Kidney (tissue), 13 donors: ENCODE measurements at regions not wholly inside any gene's neighbourhood (a gene's known extent, or its start where the extent isn't known, plus 50 kb on each side); places are given as distances from the start of the nearest gene placed in this dataset.

ENCODE experiments used
- DNase-seq, 5 donors: peaks; one replicate each; pipeline ENCODE4 v3.0.0-alpha.2; 2013 to 2020
- FAIRE-seq: peaks from 2 replicates; lab custom pipeline; 2012; peaks lifted over from hg19 to GRCh38; lab: Jason Lieb, UNC
- H3K27ac ChIP-seq, 2 donors: one replicate each; pipeline ENCODE4 v1.7.0; 2013; ENCODE audit warnings: low read depth in 2 of 2, low read length in 2 of 2, inconsistent platforms in 1 of 2
- H3K27me3 ChIP-seq: one replicate; pipeline ENCODE4 v1.7.1; 2013; ENCODE audit warnings: low read length, inconsistent platforms; ENCODE audit not compliant: control insufficient read depth, insufficient read depth
- H3K36me3 ChIP-seq, 3 donors: one replicate each; pipeline versions ENCODE4 v1.7.0 to v1.7.1; 2013; ENCODE audit warnings: low read length in 3 of 3, control low read depth in 1 of 3, inconsistent platforms in 1 of 3; ENCODE audit not compliant: insufficient read depth in 3 of 3, control insufficient read depth in 2 of 3
- H3K4me1 ChIP-seq, 3 donors: one replicate each; pipeline versions ENCODE4 v1.7.0 to v1.7.1; 2013; ENCODE audit warnings: low read length in 3 of 3, inconsistent platforms in 1 of 3, low read depth in 1 of 3; ENCODE audit not compliant: control insufficient read depth in 2 of 3, insufficient read depth in 2 of 3
- H3K4me3 ChIP-seq, 3 donors: one replicate each; pipeline versions ENCODE4 v1.7.0 to v1.8.1; 2013; ENCODE audit warnings: low read length in 3 of 3, control low read depth in 1 of 3, inconsistent platforms in 1 of 3
- H3K9ac ChIP-seq, 3 donors: one replicate each; pipeline versions ENCODE4 v1.7.0 to v1.7.1; 2013; ENCODE audit warnings: low read length in 3 of 3, control low read depth in 1 of 3, inconsistent platforms in 1 of 3
- H3K9me3 ChIP-seq, 3 donors: one replicate each; pipeline versions ENCODE4 v1.7.0 to v1.7.1; 2013; ENCODE audit warnings: low read length in 3 of 3, control low read depth in 1 of 3, inconsistent platforms in 1 of 3; ENCODE audit not compliant: control insufficient read depth in 2 of 3, insufficient read depth in 1 of 3
- intact Hi-C: fragments of 100-400 bp; cut with DNase I; formaldehyde crosslinking; loops from one replicate; pipeline ENCODE4 v1.11.1; 2022
- TF ChIP-seq, protein P1 (sequence below): IDR thresholded peaks from 3 replicates; pipeline ENCODE4 v1.5.1; 2012; ENCODE audit warnings: mild to moderate bottlenecking, moderate library complexity, borderline replicate concordance; ENCODE audit not compliant: insufficient read depth; ENCODE audit errors: extremely low read depth
- donor health status: control.
- donor health status: control.
- donor health status: control.
- donor health status: control.
- donor health status: control.
- donor health status: DM: yes; HTN: yes; CAD: no.
- donor health status: Normal renal cell carcinoma (clear cell type).

DNA sequence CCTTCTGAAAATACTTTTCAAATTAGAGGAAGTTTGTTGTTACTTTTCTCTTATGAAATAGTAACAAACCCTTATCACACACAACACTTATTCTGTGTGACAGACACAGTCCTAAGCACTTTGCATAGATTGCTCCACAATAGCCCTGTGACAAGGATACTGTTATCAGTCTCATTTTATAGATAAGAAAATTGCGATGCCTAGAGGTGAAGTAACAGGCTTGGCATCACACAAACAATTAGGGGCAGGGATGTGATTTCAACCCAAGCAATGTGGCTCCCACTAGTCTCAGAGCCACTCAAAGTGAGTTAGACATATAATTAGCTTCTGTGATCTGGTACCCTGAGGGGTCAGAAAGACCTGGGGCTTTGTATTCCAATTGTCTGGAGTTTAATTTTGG lies 339.9 kb downstream of the FBXO8 start:
- Histone ChIP-seq H3K4me1 (no peaks in the 10 kb centered on the region), H3K9ac (no peak overlapping the region), H3K27me3 (no peaks in the 10 kb centered on the region), H3K9me3 (no peaks in the 10 kb centered on the region), H3K27ac (no peak overlapping the region), H3K36me3 (no peaks in the 10 kb centered on the region), H3K4me3 (no peak overlapping the region)
- TF ChIP-seq, protein P1, sequence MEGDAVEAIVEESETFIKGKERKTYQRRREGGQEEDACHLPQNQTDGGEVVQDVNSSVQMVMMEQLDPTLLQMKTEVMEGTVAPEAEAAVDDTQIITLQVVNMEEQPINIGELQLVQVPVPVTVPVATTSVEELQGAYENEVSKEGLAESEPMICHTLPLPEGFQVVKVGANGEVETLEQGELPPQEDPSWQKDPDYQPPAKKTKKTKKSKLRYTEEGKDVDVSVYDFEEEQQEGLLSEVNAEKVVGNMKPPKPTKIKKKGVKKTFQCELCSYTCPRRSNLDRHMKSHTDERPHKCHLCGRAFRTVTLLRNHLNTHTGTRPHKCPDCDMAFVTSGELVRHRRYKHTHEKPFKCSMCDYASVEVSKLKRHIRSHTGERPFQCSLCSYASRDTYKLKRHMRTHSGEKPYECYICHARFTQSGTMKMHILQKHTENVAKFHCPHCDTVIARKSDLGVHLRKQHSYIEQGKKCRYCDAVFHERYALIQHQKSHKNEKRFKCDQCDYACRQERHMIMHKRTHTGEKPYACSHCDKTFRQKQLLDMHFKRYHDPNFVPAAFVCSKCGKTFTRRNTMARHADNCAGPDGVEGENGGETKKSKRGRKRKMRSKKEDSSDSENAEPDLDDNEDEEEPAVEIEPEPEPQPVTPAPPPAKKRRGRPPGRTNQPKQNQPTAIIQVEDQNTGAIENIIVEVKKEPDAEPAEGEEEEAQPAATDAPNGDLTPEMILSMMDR, result no peak
- FAIRE-seq (no peak), DNase-seq (no peak)
- intact Hi-C loops, result no loop called here

DNA sequence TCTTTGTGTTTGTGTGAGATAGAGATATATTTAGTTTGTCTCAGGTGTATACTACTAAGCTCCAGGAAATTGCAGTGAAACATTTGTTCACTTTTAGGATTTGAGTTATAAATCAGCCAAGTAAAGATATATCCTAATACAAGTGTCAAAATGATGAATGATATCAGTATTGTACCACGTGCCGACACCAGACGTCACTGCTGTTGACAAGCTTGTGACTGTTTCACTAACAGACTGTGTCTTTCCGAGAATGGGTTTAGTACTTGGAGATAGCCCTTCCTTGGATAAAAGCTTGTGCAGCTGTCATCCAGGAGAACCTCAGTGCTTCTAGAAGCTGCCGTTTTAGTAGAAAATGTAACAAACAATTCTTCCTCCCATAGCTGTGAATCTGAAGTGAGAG lies 343.3 kb downstream of the FBXO8 start:
- TF ChIP-seq, protein P1, result no peak
- FAIRE-seq (no peak), DNase-seq (no peak)
- no peak overlapping the region for H3K27ac ChIP-seq
- H3K4me3 ChIP-seq, result no peak overlapping the region
- no peaks in the 10 kb centered on the region for H3K36me3 ChIP-seq
- H3K9me3 ChIP-seq, result no peaks in the 10 kb centered on the region
- H3K4me1 ChIP-seq, result no peaks in the 10 kb centered on the region
- H3K9ac ChIP-seq, result no peak overlapping the region
- intact Hi-C loops, result no loop called here
- H3K27me3 ChIP-seq, result no peaks in the 10 kb centered on the region

DNA sequence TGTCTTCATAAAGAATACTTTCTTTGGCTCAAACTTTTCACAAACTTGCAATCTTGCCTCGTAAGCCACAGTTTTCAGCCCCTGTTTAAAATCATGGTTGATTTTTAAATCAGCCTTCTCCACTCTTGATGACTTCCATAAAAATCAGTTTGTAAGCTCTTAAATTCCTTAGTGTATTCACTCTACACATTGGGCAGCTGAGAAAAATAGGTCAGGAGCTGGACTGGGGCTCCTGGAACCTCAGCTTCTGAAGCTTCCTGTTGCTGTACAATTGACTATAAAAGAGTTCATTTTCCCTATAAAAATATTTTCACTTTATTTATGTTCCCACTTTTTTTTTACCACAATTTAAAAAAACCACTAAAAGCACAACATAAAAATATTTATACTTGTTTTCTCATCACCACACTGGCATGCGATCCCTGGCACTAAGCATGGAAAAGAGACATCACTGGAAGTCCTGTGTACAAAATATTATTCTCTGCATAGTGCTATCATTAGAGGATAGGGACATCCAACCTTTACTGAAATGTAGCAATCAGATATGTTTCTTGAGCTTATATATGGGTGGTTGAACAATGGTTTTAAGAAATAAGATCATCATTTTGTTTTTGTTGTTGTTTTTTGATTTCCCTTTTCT lies 345.7 kb downstream of the FBXO8 start:
- intact Hi-C loops, result no loop called here
- Histone ChIP-seq H3K36me3 (no peaks in the 10 kb centered on the region), H3K4me1 (no peaks in the 10 kb centered on the region), H3K9me3 (no peaks in the 10 kb centered on the region), H3K4me3 (no peak overlapping the region), H3K9ac (no peak overlapping the region), H3K27me3 (no peaks in the 10 kb centered on the region), H3K27ac (no peak overlapping the region)
- no peak for FAIRE-seq
- TF ChIP-seq, protein P1, result no peak
- peak in 1 of 5 donors; percentile 3 for DNase-seq

DNA sequence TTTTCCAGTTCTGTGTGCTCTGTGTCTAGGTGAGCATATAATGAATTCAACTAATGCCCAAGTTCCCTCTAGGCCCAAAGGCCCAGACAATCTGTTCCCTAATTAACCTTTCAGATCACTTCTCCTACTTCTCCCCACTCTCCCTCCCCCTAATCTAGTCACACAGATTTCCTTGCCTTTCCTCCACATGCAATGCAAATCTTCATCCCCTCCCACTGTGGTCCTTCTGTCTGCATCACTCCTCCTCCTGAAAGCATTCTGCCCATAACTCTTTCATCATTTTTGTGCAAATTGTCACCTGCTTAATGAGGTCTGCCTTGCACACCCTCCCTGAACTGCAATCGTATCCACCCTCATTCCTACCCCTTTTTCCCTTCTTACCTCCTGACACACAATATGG lies 346.6 kb downstream of the FBXO8 start:
- Histone ChIP-seq H3K4me1 (no peaks in the 10 kb centered on the region), H3K36me3 (no peaks in the 10 kb centered on the region), H3K4me3 (no peak overlapping the region), H3K27ac (no peak overlapping the region), H3K27me3 (no peaks in the 10 kb centered on the region), H3K9me3 (no peaks in the 10 kb centered on the region), H3K9ac (no peak overlapping the region)
- intact Hi-C loops, result no loop called here
- DNase-seq (peak in 3 of 5 donors; percentile 19 to 63 (median 40)), FAIRE-seq (no peak)
- TF ChIP-seq, protein P1, result no peak
